GM23338 (cell line): ENCODE measurements at regions not wholly inside any gene's neighbourhood (a gene's known extent, or its start where the extent isn't known, plus 50 kb on each side); places are given as distances from the start of the nearest gene placed in this dataset.

Experiments used
- ATAC-seq: fragments of 200-7000 bp; cut with Tn5 transposase; 3 replicates; pipeline ENCODE4 v1.9.1; 2020
- DNase-seq: peaks from one replicate; pipeline ENCODE4 v3.0.0-alpha.2; 2015; ENCODE audit warnings: low spot score
- H2AFZ ChIP-seq: fragments of 200-600 bp; sonication (generic); 2 replicates; pipeline ENCODE4 v1.8.0; 2016; ENCODE audit warnings: antibody characterized with exemption, mild to moderate bottlenecking, moderate library complexity
- H3F3A ChIP-seq: fragments of 200-600 bp; sonication (generic); replicated peaks from 2 replicates; pipeline ENCODE4 v1.8.0; 2017; ENCODE audit warnings: antibody characterized with exemption, mixed run types, low read depth
- H3K27ac ChIP-seq: fragments of 200-600 bp; sonication (generic); 2 replicates; pipeline ENCODE4 v1.6.1; 2016; ENCODE audit warnings: low read depth
- H3K27me3 ChIP-seq: fragments of 200-600 bp; sonication (generic); 2 replicates; pipeline ENCODE4 v1.8.0; 2016; ENCODE audit warnings: mild to moderate bottlenecking, mixed run types, moderate library complexity; ENCODE audit not compliant: insufficient read depth
- H3K36me3 ChIP-seq: fragments of 200-600 bp; sonication (generic); 2 replicates; pipeline ENCODE4 v1.8.0; 2016; ENCODE audit warnings: mild to moderate bottlenecking; ENCODE audit not compliant: insufficient read depth
- H3K4me1 ChIP-seq: fragments of 200-600 bp; sonication (generic); 2 replicates; pipeline ENCODE4 v1.8.0; 2016; ENCODE audit warnings: mild to moderate bottlenecking, moderate library complexity; ENCODE audit not compliant: insufficient read depth
- H3K4me2 ChIP-seq: fragments of 200-600 bp; sonication (generic); 2 replicates; pipeline ENCODE4 v1.7.1; 2017; ENCODE audit warnings: mixed run types
- H3K4me3 ChIP-seq: fragments of 200-600 bp; sonication (generic); 2 replicates; pipeline ENCODE4 v1.6.1; 2016; ENCODE audit warnings: mixed run types
- H3K79me2 ChIP-seq: fragments of 200-600 bp; sonication (generic); replicated peaks from 2 replicates; pipeline ENCODE4 v1.8.0; 2017; ENCODE audit warnings: mild to moderate bottlenecking; ENCODE audit not compliant: insufficient read depth
- H3K9me2 ChIP-seq: fragments of 200-600 bp; sonication (generic); 2 replicates; pipeline ENCODE4 v1.8.0; 2017; ENCODE audit not compliant: insufficient read depth
- H4K20me1 ChIP-seq: fragments of 200-600 bp; sonication (generic); replicated peaks from 2 replicates; pipeline ENCODE4 v1.8.0; 2017; ENCODE audit warnings: mild to moderate bottlenecking; ENCODE audit not compliant: insufficient read depth
- H3K27ac Mint-ChIP-seq: 2 replicates; pipeline ENCODE4 v1.8.0; 2020; ENCODE audit warnings: inconsistent platforms, mild to moderate bottlenecking, moderate library complexity, mixed read lengths
- H3K27me3 Mint-ChIP-seq: 3 replicates; pipeline ENCODE4 v1.8.0; 2022; ENCODE audit warnings: low read depth, mild to moderate bottlenecking, moderate library complexity, mixed read lengths, inconsistent platforms; ENCODE audit not compliant: insufficient read depth, poor library complexity
- H3K36me3 Mint-ChIP-seq: 3 replicates; pipeline ENCODE4 v1.8.0; 2021; ENCODE audit warnings: low read depth, mild to moderate bottlenecking, inconsistent platforms, moderate library complexity, mixed read lengths
- H3K4me1 Mint-ChIP-seq: 3 replicates; pipeline ENCODE4 v1.8.0; 2020; ENCODE audit warnings: mild to moderate bottlenecking, inconsistent platforms, mixed read lengths
- H3K4me3 Mint-ChIP-seq: 3 replicates; pipeline ENCODE4 v1.8.0; 2021; ENCODE audit warnings: moderate library complexity, mild to moderate bottlenecking, inconsistent platforms, mixed read lengths
- H3K9me3 Mint-ChIP-seq: 3 replicates; pipeline ENCODE4 v1.8.0; 2020; ENCODE audit warnings: moderate library complexity, mild to moderate bottlenecking, inconsistent platforms, mixed read lengths
- CREB1 ChIP-seq: fragments of 250-450 bp; sonication (Bioruptor Pico); IDR thresholded peaks from 2 replicates; pipeline ENCODE4 v1.5.0; 2020; ENCODE audit warnings: low read depth, mild to moderate bottlenecking, moderate library complexity
- EZH2 ChIP-seq: fragments of 200-600 bp; sonication (generic); IDR thresholded peaks from one replicate; pipeline ENCODE4 v1.8.0; 2017; ENCODE audit warnings: antibody characterized with exemption, mild to moderate bottlenecking, low read depth; ENCODE audit not compliant: unreplicated experiment
- EZH2phosphoT487 ChIP-seq: fragments of 200-600 bp; sonication (generic); IDR thresholded peaks from one replicate; pipeline ENCODE4 v1.8.1; 2018; ENCODE audit warnings: antibody characterized with exemption; ENCODE audit not compliant: unreplicated experiment
- JUNB ChIP-seq: IDR thresholded peaks from one replicate; pipeline ENCODE4 v1.6.1; 2016; ENCODE audit warnings: antibody characterized with exemption; ENCODE audit not compliant: unreplicated experiment
- NANOG ChIP-seq: IDR thresholded peaks from 2 replicates; pipeline ENCODE4 v1.6.1; 2016; ENCODE audit warnings: antibody characterized with exemption, borderline replicate concordance
- POLR2AphosphoS5 ChIP-seq: IDR thresholded peaks from 2 replicates; pipeline ENCODE4 v1.6.1; 2016; ENCODE audit warnings: antibody characterized with exemption, low read depth
- REST ChIP-seq: IDR thresholded peaks from one replicate; pipeline ENCODE4 v1.6.1; 2018; ENCODE audit warnings: antibody characterized with exemption; ENCODE audit not compliant: unreplicated experiment
- STAT1 ChIP-seq: IDR thresholded peaks from one replicate; pipeline ENCODE4 v1.6.1; 2016; ENCODE audit warnings: antibody characterized with exemption; ENCODE audit not compliant: unreplicated experiment
- ZNF114 ChIP-seq: fragments of 250-450 bp; sonication (Bioruptor Pico); IDR thresholded peaks from 2 replicates; pipeline ENCODE4 v1.5.0; 2020; ENCODE audit warnings: mild to moderate bottlenecking, moderate library complexity
- ZNF331 ChIP-seq: fragments of 250-450 bp; sonication (Bioruptor Pico); IDR thresholded peaks from 2 replicates; pipeline ENCODE4 v1.5.0; 2020; ENCODE audit warnings: low read depth, mild to moderate bottlenecking, moderate library complexity
- ZNF462 ChIP-seq: fragments of 250-450 bp; sonication (Bioruptor Pico); IDR thresholded peaks from 2 replicates; pipeline ENCODE4 v1.5.0; 2020; ENCODE audit warnings: mild to moderate bottlenecking, moderate library complexity
- TF ChIP-seq, protein P1 (sequence below), 2 experiments: fragments of 200-600 bp in 1 of 2; sonication (generic) in 1 of 2; conservative IDR thresholded peaks; 2 replicates each; pipeline versions ENCODE4 v1.5.1 to v1.6.1; 2016 to 2017; ENCODE audit warnings: antibody characterized with exemption in 2 of 2, low read depth in 2 of 2, mild to moderate bottlenecking in 2 of 2, moderate library complexity in 1 of 2
- TF ChIP-seq, protein P2 (sequence below): IDR thresholded peaks from 2 replicates; pipeline ENCODE4 v1.6.1; 2016; ENCODE audit warnings: antibody characterized with exemption

GRCh38 chr2:62347563-62348270 lies 151.8 kb downstream of the B3GNT2 start:
- Mint-ChIP-seq H3K4me3 (no peak overlapping the region), H3K4me1 (peaks cover 8% of the 10 kb centered on the region), H3K27me3 (peaks cover 4% of the 10 kb centered on the region), H3K27ac (no peak overlapping the region), H3K36me3 (peaks cover 23% of the 10 kb centered on the region), H3K9me3 (peaks cover 19% of the 10 kb centered on the region)
- Histone ChIP-seq H3K4me2 (no peak overlapping the region), H3K27ac (no peak overlapping the region), H3F3A (no peaks in the 10 kb centered on the region), H3K4me1 (no peaks in the 10 kb centered on the region; the same call in 1 of the 2 replicates), H3K36me3 (no peaks in the 10 kb centered on the region), H3K9me2 (0 out of 2 replicates have a peak, but pooled peaks cover 18% of the 10 kb centered on the region), H3K27me3 (no peaks in the 10 kb centered on the region), H3K79me2 (no peaks in the 10 kb centered on the region), H4K20me1 (no peaks in the 10 kb centered on the region), H3K4me3 (no peak overlapping the region), H2AFZ (no peak overlapping the region)
- ATAC-seq (no peak), DNase-seq (no peak)
- no peak for TF ChIP-seq CREB1 (CRISPR knock-in tag)
- TF ChIP-seq EZH2phosphoT487: no peak
- no peak for TF ChIP-seq NANOG
- TF ChIP-seq REST: no peak
- TF ChIP-seq EZH2: no peak
- TF ChIP-seq ZNF114 (CRISPR knock-in tag): no peak
- TF ChIP-seq, protein P1, sequence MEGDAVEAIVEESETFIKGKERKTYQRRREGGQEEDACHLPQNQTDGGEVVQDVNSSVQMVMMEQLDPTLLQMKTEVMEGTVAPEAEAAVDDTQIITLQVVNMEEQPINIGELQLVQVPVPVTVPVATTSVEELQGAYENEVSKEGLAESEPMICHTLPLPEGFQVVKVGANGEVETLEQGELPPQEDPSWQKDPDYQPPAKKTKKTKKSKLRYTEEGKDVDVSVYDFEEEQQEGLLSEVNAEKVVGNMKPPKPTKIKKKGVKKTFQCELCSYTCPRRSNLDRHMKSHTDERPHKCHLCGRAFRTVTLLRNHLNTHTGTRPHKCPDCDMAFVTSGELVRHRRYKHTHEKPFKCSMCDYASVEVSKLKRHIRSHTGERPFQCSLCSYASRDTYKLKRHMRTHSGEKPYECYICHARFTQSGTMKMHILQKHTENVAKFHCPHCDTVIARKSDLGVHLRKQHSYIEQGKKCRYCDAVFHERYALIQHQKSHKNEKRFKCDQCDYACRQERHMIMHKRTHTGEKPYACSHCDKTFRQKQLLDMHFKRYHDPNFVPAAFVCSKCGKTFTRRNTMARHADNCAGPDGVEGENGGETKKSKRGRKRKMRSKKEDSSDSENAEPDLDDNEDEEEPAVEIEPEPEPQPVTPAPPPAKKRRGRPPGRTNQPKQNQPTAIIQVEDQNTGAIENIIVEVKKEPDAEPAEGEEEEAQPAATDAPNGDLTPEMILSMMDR (conservative IDR thresholded peaks at IDR 0.05; ENCODE audit: low read depth in 2 of 2): no peak
- no peak for TF ChIP-seq ZNF462 (CRISPR knock-in tag)
- TF ChIP-seq, protein P2, sequence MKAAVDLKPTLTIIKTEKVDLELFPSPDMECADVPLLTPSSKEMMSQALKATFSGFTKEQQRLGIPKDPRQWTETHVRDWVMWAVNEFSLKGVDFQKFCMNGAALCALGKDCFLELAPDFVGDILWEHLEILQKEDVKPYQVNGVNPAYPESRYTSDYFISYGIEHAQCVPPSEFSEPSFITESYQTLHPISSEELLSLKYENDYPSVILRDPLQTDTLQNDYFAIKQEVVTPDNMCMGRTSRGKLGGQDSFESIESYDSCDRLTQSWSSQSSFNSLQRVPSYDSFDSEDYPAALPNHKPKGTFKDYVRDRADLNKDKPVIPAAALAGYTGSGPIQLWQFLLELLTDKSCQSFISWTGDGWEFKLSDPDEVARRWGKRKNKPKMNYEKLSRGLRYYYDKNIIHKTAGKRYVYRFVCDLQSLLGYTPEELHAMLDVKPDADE: no peak
- no peak for TF ChIP-seq ZNF331 (CRISPR knock-in tag)
- TF ChIP-seq POLR2AphosphoS5: no peak
- TF ChIP-seq STAT1: no peak
- no peak for TF ChIP-seq JUNB
